GM12892 (cell line): ENCODE measurements at regions not wholly inside any gene's neighbourhood (a gene's known extent, or its start where the extent isn't known, plus 50 kb on each side); places are given as distances from the start of the nearest gene placed in this dataset.

Source experiments
- POLR2A ChIP-seq: IDR thresholded peaks from 2 replicates; pipeline ENCODE4 v1.6.1; 2011; ENCODE audit warnings: low read depth, low read length, control low read depth
- POLR2AphosphoS5 ChIP-seq: IDR thresholded peaks from 2 replicates; pipeline ENCODE4 v1.6.1; 2011; ENCODE audit warnings: low read depth, low read length, control low read depth

DNA sequence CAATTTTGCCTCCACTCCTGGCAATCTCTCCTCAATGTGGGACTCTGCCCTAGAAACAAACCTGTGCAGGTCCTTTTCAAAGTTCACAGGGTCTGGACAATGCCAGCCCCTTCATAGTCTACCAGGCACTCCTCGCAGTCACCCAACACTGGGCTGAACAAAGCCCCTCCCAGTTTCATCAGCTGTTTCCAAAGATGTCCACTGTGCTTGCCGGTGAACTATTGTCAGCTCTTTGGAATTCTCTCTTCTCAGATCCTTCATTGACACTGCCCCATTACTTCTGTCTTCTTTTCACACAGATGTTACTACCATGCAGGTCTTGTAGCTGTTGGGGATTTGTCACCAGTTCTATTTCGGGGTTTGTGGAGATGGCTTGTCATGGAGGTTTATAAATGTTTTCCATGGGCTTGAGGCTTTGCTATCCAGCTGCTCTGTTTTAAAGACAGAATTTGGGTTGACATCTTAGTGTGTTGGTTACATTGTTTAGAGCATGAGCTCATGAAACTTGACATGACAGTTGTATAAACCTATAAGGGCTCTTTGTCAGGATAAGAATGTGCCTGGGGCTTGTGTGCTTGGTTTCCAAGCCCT is 77.3 kb upstream of the DHRS4 start:
- TF ChIP-seq POLR2A (no peak), POLR2AphosphoS5 (no peak)
